ENCODE measurements at regions not wholly inside any gene's neighbourhood (a gene's known extent, or its start where the extent isn't known, plus 50 kb on each side); places are given as distances from the start of the nearest gene placed in this dataset.

DNA sequence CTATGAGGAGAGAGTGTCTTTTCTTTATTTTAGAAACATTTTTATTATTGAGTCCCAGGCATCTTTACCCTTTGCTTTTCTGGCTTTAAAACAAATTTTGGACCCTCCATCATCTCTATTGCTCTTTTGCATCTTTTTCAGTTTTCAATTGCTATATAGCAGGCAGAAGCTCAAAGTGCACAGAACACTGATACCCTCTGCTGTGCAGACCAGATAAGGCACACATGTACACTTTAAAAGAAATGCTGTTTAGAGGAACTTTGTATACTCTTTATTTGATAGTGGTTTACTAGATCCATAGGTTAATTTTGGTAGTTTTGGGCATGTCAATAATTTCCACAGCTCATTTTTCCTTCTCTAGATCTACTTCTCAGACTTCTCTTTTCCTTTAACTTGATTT, 324.2 kb downstream of the SH2D4B start:
- no peak for DNase-seq

GRCh38 chr10:80870282-80870681, 332.6 kb downstream of the SH2D4B start:
- no peak for DNase-seq

DNA sequence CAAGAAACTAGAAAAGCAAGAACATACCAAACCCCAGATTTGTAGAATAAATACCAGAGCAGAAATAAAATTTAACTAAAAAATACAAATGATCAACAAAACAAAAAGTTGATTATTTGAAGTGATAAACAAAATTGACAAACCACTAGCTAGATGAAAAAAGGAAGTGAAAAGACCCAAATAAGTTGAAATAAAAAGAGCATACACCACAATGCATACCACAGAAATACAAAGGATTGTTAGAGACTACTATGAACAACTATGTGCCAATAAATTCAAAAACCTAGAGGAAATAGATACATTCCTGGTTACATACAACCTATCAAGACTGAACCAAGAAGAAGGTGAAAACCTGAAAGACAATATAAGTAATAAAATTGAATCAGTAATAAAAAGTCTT, 333.4 kb downstream of the SH2D4B start:
- no peak for DNase-seq

DNA sequence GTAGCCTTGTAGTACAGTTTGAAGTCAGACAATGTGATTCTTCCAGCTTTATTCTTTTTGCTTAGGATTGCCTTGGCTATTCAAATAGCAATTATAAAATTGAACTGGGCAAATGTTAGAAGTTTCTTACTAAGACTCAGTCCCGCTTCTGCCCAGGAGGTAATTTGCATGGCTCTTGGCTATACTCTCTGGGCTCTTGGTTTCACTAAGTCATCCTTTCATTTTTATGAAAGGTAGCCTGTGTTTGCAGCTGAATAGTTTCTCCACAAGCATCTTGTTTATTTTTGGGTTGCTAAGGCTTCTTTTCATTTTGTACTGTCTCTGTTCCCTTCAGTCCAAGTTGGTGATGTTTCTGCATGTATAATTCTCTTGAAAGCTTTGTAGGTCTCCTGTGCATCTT, 340.6 kb downstream of the SH2D4B start:
- no peak for DNase-seq

- DNase-seq: no peak
Observed at GRCh38 chr10:80890146-80890545, 352.4 kb downstream of the SH2D4B start.

GRCh38 chr10:80893256-80893655, 355.6 kb downstream of the SH2D4B start:
- no peak for DNase-seq

DNA sequence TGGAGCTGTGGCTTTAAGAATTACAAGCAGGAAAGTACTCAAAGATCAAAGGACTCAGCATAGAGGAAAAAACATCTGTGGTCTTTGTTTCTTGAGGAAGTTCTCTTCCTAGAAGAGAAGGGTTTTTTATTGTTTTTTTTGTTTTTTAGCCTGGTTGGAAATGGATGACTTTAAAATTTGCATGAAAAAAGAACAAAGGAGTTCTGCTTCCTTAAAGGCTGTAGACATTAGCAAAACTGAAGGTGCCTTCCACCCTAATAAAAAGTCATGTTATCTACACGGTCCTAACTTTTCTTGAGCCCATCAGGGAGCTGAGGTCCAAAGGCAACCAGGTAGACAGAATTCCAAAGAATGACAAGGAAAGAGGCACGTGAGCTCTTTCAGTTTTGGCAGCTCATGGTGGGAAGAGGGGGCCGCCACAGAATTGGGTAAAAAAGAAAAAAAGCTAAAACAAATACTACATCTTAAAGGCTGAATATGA, 356.6 kb downstream of the SH2D4B start:
- no peak for DNase-seq

- DNase-seq: no peak
Observed at GRCh38 chr10:80894797-80895467, 357.2 kb downstream of the SH2D4B start.

DNA sequence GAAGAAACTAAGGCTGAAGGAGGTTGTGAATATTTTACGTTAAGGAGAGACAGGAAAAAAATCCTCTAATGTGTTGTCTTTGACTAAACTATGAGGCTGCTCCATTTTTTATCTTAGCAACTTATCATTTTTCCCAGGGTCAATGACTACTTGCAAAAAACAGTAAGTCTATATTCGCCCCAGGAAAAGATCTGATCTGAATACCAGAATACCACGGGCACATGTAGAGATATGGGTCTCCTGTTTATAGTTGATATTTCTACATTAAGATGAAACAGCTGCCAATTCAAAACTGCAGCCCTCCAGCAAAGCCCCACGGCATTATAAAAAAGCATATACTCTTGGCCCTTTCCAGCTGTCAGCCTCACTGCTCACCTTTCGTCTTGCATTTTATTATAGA, 358.4 kb downstream of the SH2D4B start:
- DNase-seq: no peak

DNA sequence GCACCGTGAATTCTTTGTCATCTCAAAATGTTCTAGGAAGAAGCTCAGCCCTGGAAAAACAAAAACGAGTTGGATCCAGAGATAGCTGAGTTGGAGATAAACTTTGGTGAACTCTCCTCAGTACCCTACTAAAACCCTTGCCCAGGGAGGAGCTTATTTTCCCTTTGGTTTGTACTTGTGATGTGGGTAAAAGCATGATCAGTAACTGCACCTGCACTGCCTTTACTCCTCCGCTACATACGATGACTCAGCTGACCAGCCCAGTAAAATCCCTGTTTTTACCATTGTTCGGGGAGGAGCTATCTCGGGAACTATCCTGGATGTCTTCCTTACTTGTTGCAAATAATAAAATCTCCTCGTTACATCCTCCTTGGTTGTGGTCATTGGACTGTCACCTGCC, 359.3 kb downstream of the SH2D4B start:
- DNase-seq: no peak

DNA sequence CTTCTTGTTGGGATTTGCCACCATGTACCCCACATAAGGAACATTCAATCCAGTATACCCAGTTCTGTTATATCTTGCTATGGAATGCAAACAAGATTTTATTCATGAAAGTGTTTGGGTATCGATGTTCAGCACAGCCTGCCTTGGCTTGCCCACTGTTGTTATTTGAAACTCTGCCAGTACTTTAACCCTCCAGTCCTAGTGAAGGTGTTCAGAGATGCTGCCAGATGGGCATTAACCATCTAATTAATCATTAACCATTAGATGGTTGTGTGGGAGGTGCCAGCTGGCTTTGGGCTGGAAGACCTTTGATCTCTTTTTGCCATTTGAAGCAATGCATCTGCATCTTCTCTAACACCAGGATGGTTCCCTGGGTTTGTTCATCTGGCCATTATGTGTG, 363.0 kb downstream of the SH2D4B start:
- no peak for DNase-seq

DNA sequence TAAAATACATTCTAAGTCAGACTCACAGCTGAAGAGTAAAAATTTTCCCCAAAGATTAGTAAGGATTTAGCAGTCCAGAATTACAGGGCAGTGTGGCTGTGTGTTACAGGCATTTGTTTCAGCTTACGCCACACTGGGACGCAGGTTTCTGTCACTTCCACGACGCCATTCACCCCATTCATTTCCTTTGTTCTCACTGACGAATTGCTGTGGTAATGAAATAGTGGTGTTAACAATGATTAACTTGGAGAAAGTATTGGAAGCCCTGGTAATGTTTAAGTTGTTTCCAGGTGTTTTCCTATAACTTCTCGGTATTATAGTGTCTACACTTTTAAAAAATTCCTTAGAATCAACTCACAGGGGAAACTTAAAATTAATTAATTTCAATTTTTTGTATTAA, 370.9 kb downstream of the SH2D4B start:
- no peak for DNase-seq

DNA sequence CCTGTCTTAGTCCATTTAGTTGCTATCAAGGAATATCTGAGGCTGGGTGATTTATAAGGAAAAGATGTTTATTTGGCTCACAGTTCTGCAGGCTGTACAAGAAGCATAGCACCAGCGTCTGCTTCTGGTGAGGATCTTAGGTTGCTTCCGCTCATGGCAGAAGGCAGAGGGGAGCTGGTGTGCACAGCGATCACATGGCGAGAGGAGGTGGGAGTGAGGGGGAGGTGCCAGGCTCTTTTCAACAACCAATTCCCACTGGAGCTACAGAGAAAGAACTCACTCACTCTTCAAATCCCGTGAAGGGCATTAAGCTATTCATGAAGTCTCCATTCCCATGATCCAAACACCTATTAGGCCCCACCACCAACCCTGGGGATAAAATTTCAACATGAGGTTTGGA, 371.6 kb downstream of the SH2D4B start:
- no peak for DNase-seq

GRCh38 chr10:80917636-80918035, 379.9 kb downstream of the SH2D4B start:
- no peak for DNase-seq

DNA sequence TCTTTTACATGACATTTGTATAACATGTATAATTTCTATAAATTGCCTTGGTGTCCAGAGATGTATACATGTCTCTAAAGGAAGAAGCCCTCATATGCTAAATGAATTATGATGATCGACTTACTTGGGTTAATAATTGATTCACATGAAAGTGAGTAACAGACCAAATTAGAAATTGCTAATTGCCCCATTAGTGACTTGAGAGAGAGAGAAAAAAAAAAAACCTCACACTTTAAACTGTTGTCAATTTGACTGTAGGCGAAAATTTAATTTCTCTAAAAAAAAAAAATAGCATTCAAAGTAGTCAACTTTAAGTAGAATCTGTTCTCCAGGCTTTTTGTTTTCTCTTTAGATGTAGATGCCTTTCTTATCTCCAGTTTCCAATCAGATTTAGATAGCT, 383.3 kb downstream of the SH2D4B start:
- no peak for DNase-seq

GRCh38 chr10:80924063-80924952, 386.6 kb downstream of the SH2D4B start:
- DNase-seq: no peak

DNA sequence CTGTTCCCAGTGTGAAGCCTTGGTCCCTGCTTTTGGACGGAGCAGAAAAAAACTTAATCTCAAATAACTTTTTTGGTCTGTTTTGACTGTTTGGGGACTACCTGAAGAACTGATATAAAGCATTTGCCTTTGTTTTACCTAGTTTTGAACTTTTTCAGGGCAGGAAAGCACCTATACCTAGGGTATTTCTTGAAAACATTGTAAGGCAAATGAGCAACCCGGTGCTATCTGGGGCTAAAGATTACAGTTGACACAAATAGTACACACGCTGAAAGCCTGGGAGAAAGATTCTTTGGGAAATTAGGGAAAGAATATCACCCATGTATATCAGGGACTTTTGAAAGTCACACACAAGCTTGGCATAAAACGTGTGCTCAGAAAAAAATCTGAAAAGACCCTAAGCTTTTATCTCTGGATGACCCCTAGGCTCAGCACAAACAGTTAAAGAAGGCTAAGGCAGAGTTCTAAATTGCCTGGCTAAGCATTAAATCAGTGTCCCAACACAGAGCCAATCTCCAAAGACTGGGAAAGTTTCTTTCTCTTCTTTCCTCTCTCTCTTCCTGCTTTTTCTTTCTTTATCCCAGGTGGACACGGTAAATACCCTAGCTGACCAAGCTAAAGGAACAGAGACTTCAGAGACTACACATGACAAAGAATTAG, 389.8 kb downstream of the SH2D4B start:
- DNase-seq: no peak

- no peak for DNase-seq
Observed at GRCh38 chr10:80938903-80939302, 401.2 kb downstream of the SH2D4B start.

- DNase-seq: no peak
Observed at GRCh38 chr10:80945264-80945880, 407.7 kb downstream of the SH2D4B start.

GRCh38 chr10:80946073-80946472, 408.4 kb downstream of the SH2D4B start:
- no peak for DNase-seq

- DNase-seq: no peak
Observed at GRCh38 chr10:80946957-80947726, 409.4 kb downstream of the SH2D4B start.

DNA sequence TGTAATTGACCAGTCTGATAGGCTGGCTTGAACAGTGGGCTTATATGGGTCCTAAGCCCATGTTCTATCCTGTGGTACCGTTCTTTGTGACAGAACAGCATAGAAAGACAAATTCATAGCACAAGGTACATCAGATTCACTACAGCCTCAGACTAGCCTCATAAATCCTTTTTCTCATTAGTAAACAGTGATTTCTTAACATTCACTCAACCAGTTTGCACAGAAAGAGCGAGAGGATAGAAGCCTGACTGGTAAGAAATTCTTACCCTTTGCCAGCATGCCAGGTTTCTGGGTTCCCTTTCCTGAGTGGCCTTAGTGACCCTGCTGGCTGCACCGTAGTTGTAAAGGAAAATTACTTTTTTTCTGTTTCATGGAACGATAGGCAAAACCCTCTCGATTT, 412.1 kb downstream of the SH2D4B start:
- DNase-seq: no peak

DNA sequence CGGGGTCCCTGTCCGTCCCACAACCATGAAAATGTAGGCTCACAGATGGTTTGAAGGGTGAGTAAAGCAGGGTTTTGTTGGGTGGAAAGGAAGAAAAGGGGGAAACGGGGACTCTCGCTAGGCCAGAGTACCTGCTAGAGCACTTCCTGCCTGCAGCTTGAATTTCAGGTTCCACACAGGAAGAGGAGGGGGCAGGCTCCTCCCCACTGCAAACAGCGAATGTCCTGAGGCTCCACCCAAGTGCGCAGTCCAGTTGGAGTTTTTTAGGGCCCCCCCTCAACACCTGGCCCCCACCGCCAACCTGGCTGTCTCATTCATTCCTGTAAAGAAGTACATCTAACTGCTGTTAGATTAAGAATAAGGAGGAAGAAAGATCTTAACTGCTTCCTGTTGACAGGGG, 414.7 kb downstream of the SH2D4B start:
- DNase-seq: no peak

Data from HCEC 1CT (cell line).